NCI-H526 treated with DMSO at 0.1 percent for 48 hours (cell line): ENCODE measurements at regions not wholly inside any gene's neighbourhood (a gene's known extent, or its start where the extent isn't known, plus 50 kb on each side); places are given as distances from the start of the nearest gene placed in this dataset.

Experiments
- DNase-seq: peaks from one replicate; lab custom pipeline; 2025; lab: John Stamatoyannopoulos, UW

- no peak for DNase-seq
These were observed 657.1 kb downstream of the NR2F1-AS1 start for GRCh38 chr5:92923885-92924284.

GRCh38 chr5:92922231-92922967 is 658.6 kb downstream of the NR2F1-AS1 start:
- DNase-seq: no peak

DNA sequence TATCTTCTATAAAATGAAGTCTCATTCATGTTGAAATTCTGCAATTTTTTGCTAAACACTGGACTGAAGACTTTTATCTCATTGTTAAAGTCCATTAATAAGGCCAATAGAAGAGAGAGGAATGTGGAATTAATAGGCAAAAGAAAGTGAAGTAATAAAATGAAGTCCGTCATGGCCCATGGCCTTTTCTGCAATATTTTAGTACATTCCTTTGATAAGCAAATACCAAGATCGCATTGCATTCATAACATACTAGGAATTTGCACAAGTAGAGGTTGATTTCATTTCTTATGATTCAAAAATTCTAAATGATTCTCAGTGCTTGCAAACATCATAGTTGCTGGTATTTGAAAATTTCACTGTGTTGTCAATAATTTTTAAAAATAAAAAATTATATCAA is 664.0 kb downstream of the NR2F1-AS1 start:
- DNase-seq: no peak

- no peak for DNase-seq
These were observed 665.0 kb downstream of the NR2F1-AS1 start for GRCh38 chr5:92916036-92916435.

- no peak for DNase-seq
These were observed 668.7 kb downstream of the NR2F1-AS1 start for GRCh38 chr5:92912283-92912682.

- DNase-seq: no peak
These were observed 669.2 kb downstream of the NR2F1-AS1 start for GRCh38 chr5:92911851-92912250.

DNA sequence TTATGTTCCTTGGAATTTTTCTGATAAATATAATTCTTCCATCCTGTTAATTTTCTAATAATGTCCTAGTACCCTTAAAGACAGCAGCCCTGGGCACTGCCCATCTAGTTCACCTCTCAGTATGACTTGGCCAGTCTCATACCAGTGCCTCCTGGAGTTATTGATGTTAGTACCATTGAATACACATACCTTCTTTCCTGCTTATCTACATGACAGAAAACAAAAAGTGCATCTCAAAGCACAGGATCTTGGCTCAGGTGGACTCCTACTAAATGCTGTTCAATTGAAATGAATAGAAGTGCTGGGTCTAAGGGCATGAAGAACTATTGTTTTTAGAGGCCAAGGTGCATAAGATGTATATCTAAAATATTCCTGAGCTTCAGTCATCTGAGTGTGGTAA is 669.7 kb downstream of the NR2F1-AS1 start:
- no peak for DNase-seq

DNA sequence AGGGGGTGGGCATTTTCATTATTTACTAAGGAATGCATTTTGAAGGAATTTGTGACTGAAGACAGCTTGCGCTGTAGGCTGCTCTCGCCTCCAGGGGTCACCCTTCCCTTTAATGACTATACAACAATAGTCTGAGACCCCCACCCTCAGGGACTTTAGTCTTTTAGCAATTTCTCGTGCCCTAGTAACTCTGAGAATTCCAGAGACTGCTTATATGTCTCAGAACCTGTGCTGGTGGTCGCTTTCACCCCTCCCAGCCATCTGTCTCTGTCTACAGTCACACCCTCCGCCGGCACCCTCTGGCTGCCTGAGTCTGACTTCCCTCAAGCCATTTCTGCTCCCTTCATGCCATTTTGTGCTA is 671.4 kb downstream of the NR2F1-AS1 start:
- DNase-seq: no peak

DNA sequence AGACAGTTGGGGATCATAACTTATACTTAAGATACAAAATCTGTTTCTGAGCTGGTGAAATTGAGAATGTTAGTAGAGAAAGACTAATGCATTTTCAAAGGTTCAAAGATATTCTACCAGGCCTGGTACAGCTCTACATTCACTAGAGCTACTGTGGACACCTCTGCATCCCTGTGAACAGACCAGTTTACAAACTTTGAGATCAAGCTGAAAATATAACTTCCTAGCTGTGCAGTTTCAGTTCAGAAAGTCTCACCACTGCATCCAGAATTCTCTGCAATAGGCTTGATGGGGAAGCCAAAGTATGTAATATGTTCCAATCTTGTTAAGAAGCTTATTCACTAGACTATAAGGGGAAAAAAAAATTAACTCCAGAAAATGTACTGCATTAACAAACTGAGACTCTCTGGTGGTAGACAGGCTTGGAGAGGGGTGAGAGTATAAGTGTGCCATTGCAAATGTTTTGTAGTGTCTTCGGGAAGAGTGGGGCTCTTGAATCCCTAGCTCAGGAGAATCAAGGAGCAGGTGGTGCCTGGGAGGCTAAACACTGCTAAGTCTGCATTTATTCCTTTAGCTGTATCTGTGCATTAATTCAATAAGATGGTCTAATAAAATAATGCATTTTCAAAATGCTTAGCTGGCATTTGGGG is 671.9 kb downstream of the NR2F1-AS1 start:
- DNase-seq: no peak

- no peak for DNase-seq
These were observed 672.9 kb downstream of the NR2F1-AS1 start for GRCh38 chr5:92907938-92908606.

GRCh38 chr5:92906798-92907376 is 674.1 kb downstream of the NR2F1-AS1 start:
- no peak for DNase-seq

DNA sequence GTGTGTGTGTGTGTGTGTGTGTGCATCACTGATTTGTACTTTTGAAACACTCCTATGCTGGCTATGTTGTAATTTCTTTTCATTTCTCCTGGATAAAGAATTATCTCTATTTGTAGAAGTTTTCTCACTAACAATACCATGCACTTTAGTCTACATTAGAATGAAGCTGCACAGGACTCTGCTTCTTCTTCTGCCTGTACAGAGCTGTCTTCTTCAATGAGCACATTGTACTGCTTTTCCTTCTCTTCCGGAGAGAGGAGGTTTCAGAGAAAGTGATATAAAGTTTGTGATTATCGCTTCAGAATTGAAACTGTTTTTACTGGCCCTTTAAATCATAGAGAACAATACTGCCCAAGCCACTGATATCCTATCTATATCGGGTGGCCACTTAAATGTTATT is 677.0 kb downstream of the NR2F1-AS1 start:
- DNase-seq: no peak

DNA sequence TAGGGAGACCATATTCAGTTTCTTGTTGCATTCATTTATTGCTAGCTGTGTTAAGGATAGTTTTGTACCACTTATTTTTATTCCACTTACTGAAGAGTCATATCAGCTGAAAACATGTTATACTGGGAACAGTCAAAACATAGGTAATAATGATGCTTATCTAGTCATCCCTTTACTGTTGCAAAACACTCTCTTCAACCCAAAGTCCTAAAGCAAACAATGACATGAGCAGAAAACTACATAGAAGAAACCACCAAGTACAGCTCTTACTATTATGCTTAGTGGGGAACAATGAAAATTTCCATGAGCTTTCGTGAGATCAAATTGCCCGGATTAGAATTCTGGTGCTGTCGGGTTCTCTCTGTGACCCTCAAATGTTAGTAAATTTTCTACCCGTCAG is 681.4 kb downstream of the NR2F1-AS1 start:
- DNase-seq: no peak

GRCh38 chr5:92896722-92897121 is 684.3 kb downstream of the NR2F1-AS1 start:
- DNase-seq: no peak

GRCh38 chr5:92890841-92891244 is 690.2 kb downstream of the NR2F1-AS1 start:
- no peak for DNase-seq

DNA sequence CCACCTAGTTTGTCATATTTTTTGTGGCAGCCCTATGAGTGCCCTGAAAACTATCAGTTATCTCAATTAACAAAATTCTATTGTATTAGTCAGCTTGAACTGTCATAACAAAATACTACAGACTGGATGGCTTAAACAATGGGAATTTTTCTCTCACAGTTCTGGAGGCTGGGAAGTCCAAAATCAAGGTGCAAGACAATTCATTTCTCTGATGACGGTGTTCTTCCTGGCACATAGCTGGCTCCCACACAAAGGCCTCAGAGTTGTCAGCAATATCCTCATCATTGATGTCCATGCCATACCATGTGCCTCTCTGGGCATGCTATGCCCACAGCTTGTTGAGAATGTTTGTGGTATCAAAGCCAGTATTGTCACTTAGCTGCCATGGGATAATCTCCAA is 691.9 kb downstream of the NR2F1-AS1 start:
- DNase-seq: no peak

GRCh38 chr5:92887254-92887653 is 693.8 kb downstream of the NR2F1-AS1 start:
- no peak for DNase-seq

DNA sequence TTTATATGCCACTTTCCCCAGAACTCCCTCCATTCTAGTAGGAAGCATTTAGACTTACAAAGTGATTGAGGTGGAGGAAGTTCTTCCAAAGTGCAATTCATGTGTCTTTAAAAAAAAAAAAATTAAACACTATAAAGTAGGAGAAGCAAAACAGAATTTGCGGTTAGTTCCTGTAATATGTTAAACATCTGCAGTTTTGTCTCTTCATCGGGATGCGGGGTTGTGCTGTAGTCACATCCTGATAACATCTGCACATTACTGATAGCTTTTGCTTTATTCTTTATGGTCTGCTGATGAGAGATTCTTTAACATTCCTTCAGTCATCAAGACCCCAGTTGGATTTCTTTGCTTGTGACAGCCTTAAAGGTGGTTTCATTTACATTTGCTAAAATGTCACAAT is 694.3 kb downstream of the NR2F1-AS1 start:
- DNase-seq: no peak

- no peak for DNase-seq
These were observed 695.1 kb downstream of the NR2F1-AS1 start for GRCh38 chr5:92885950-92886349.

GRCh38 chr5:92884469-92884868 is 696.5 kb downstream of the NR2F1-AS1 start:
- no peak for DNase-seq

GRCh38 chr5:92879806-92880543 is 701.0 kb downstream of the NR2F1-AS1 start:
- DNase-seq: no peak

DNA sequence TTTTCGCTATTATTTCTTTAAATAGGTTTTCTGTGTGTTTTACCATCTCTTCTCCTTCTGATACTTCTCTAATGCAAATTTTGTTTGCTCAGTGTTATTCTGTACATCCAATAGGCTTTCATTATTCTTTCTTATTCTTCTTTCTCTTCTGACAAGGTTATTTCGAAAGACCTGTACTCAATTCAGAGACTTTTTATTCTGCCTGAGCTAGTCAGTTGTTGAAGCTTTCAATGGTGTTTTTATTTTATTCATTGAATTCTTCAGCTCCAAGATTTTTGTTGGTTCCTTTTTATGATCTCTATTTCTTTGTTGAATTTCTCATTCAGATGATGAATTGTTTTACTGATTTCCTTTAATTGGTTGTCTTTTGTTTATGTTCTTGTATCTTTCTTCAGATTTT is 706.2 kb downstream of the NR2F1-AS1 start:
- no peak for DNase-seq
